GM12878 (cell line): ENCODE measurements at regions not wholly inside any gene's neighbourhood (a gene's known extent, or its start where the extent isn't known, plus 50 kb on each side); places are given as distances from the start of the nearest gene placed in this dataset.

Experiments
- ATAC-seq: fragments of 200-7000 bp; cut with Tn5 transposase; 3 replicates; pipeline ENCODE4 v1.9.1; 2020; ENCODE audit warnings: mild to moderate bottlenecking, moderate library complexity
- BruUV-seq: library from RNA; stranded (reverse); fragments of 400-500 nt; replicated peaks from 2 replicates; lab custom pipeline; 2021; lab: Mats Ljungman, UMichigan
- CTCF ChIA-PET: fragments of 300-600 bp; sonication (Branson Sonifier 250); formaldehyde crosslinking; extraction: SDS; loops from one replicate; lab custom pipeline; 2021; ENCODE audit warnings: inconsistent platforms; lab: Yijun Ruan, JAX
- POLR2A ChIA-PET: fragments of 350-600 bp; formaldehyde crosslinking; extraction: SDS; loops from one replicate; lab custom pipeline; 2021; ENCODE audit warnings: inconsistent platforms; lab: Charles Lee
- RAD21 ChIA-PET: fragments of 300-600 bp; sonication (Branson Sonifier 250); formaldehyde crosslinking; loops from one replicate; lab custom pipeline; 2023; ENCODE audit warnings: antibody characterized with exemption; ENCODE audit not compliant: unreplicated experiment; lab: Charles Lee
- SMC1A ChIA-PET: fragments of 300-600 bp; sonication (Branson Sonifier 250); formaldehyde crosslinking; loops from one replicate; lab custom pipeline; 2023; ENCODE audit not compliant: unreplicated experiment, uncharacterized antibody; lab: Charles Lee
- DNase-seq: peaks from one replicate; pipeline ENCODE4 v3.0.0-alpha.2; 2011; ENCODE audit warnings: low read depth, low spot score
- FAIRE-seq: peaks from 3 replicates; lab custom pipeline; 2011; peaks lifted over from hg19 to GRCh38; lab: Jason Lieb, UNC
- H2AFZ ChIP-seq: 2 replicates; pipeline ENCODE4 v1.6.0; 2011; ENCODE audit warnings: low read depth, low read length, control low read depth; ENCODE audit not compliant: control insufficient read depth
- H3K27ac ChIP-seq: 2 replicates; pipeline ENCODE4 v1.5.1; 2011; ENCODE audit warnings: control low read depth; ENCODE audit not compliant: control insufficient read depth, insufficient read depth
- H3K27me3 ChIP-seq, 2 experiments: replicated peaks in 1 of 2; 2 replicates each; pipeline versions ENCODE4 v1.6.0 to v1.6.1; 2011; ENCODE audit warnings: low read length in 1 of 2; ENCODE audit not compliant: control insufficient read depth in 2 of 2, insufficient read depth in 2 of 2
- H3K36me3 ChIP-seq, 2 experiments: 2 replicates each; pipeline ENCODE4 v1.5.1; 2011; ENCODE audit warnings: low read length in 1 of 2; ENCODE audit not compliant: control insufficient read depth in 2 of 2, insufficient read depth in 2 of 2
- H3K4me1 ChIP-seq: 2 replicates; pipeline ENCODE4 v1.6.1; 2011; ENCODE audit warnings: mild to moderate bottlenecking, low read length, moderate library complexity, mixed read lengths; ENCODE audit not compliant: control insufficient read depth, insufficient read depth
- H3K4me2 ChIP-seq: 2 replicates; pipeline ENCODE4 v1.6.0; 2011; ENCODE audit warnings: control low read depth; ENCODE audit not compliant: control insufficient read depth, insufficient read depth
- H3K4me3 ChIP-seq: fragments of 200-600 bp; sonication (generic); 2 replicates; pipeline ENCODE4 v1.5.1; 2016
- H3K79me2 ChIP-seq: 2 replicates; pipeline ENCODE4 v1.6.0; 2011; ENCODE audit warnings: low read length; ENCODE audit not compliant: control insufficient read depth, insufficient read depth
- H3K9ac ChIP-seq: 2 replicates; pipeline ENCODE4 v1.8.0; 2011; ENCODE audit warnings: low read length, control low read depth, mixed read lengths; ENCODE audit not compliant: control insufficient read depth, insufficient read depth
- H3K9me3 ChIP-seq: replicated peaks from 3 replicates; pipeline ENCODE4 v1.5.1; 2011; ENCODE audit warnings: mild to moderate bottlenecking, low read length; ENCODE audit not compliant: control insufficient read depth, insufficient read depth
- H4K20me1 ChIP-seq: 2 replicates; pipeline ENCODE4 v1.6.0; 2011; ENCODE audit not compliant: control insufficient read depth, insufficient read depth
- ESRRA ChIP-seq: IDR thresholded peaks from 2 replicates; pipeline ENCODE4 v1.6.1; 2012; ENCODE audit warnings: mild to moderate bottlenecking, low read length, improper control_type of control experiment
- IKZF2 ChIP-seq, 2 experiments: fragments of 450-650 bp; IDR thresholded peaks; 2 replicates each; pipeline ENCODE4 v1.6.1; 2017; ENCODE audit warnings: mild to moderate bottlenecking in 2 of 2, moderate library complexity in 2 of 2
- MXI1 ChIP-seq: fragments of 150-350 bp; IDR thresholded peaks from 2 replicates; pipeline ENCODE4 v1.6.1; 2011; ENCODE audit warnings: low read depth, mild to moderate bottlenecking, inconsistent platforms, low read length, improper control_type of control experiment
- PAX5 ChIP-seq: IDR thresholded peaks from 2 replicates; pipeline ENCODE4 v1.6.1; 2011; ENCODE audit warnings: low read depth, low read length, borderline replicate concordance
- POLR2AphosphoS2 ChIP-seq: IDR thresholded peaks from 2 replicates; pipeline ENCODE4 v1.6.1; 2011; ENCODE audit warnings: low read depth, mild to moderate bottlenecking, low read length, improper control_type of control experiment, moderate library complexity
- WGBS: methylation state at CpG from one replicate; pipeline ENCODE4 v1.1.6; 2016; ENCODE audit warnings: low lambda C conversion rate; ENCODE audit not compliant: insufficient replicate concordance, insufficient coverage; ENCODE audit errors: missing lambda C conversion rate; 5-methylcytosine and 5-hydroxymethylcytosine counted together
- in situ Hi-C: fragments of 300-500 bp; cut with MboI; formaldehyde crosslinking; loops from 9 replicates; pipeline ENCODE4 v1.14.3; 2018; ENCODE audit warnings: mixed read lengths
- intact Hi-C: fragments of 100-400 bp; cut with micrococcal nuclease; formaldehyde crosslinking; loops from one replicate; pipeline ENCODE4 v1.14.2; 2022; ENCODE audit not compliant: unreplicated experiment
- TF ChIP-seq, protein P1 (sequence below): fragments of 450-650 bp; IDR thresholded peaks from 2 replicates; pipeline ENCODE4 v1.6.1; 2016; ENCODE audit warnings: mild to moderate bottlenecking

DNA sequence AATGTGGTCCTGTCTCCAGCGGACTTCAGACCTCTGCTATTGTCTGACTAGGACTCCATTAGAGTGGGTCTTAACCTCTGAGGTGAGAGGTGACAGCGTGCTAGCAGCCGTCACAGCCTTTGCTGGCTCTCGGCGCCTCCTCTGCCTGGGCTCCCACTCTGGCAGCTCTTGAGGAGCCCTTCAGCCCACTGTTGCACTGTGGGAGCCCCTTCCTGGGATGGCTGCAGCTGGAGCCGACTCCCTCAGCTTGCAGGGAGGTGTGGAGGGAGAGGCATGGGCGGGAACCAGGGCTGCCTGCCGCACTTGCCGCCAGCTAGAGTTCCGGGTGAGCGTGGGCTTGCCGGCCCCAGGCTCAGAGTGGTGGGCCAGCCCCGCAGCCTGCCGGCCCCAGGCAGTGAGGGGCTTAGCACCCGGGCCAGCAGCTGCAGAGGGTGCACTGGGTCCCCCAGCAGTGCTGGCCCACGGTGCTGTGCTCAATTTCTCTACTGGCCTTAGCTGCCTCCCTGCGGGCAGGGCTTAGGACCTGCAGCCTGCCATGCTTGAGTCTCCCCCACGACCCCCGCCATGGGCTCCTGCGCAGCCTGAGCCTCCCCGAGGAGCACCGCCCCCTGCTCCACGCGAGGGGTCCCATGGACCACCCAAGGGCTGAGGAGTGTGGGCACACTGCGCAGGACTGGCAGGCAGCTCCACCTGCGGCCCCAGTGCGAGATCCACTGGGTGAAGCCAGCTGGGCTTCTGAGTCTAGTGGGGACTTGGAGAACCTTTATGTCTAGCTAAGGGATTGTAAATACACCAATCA, 163.4 kb upstream of the ITM2A start:
- Histone ChIP-seq H2AFZ (no peak overlapping the region), H3K36me3 (no peaks in the 10 kb centered on the region), H3K9me3 (no peaks in the 10 kb centered on the region), H3K4me2 (no peak overlapping the region), H3K4me1 (no peaks in the 10 kb centered on the region), H3K79me2 (no peaks in the 10 kb centered on the region), H3K27ac (no peak overlapping the region), H3K27me3 (no peaks in the 10 kb centered on the region), H4K20me1 (no peaks in the 10 kb centered on the region), H3K9ac (no peak overlapping the region), H3K4me3 (no peak overlapping the region)
- POLR2A ChIA-PET, result no interaction called here
- DNase-seq (no peak), FAIRE-seq (no peak), ATAC-seq (no peak)
- RAD21 ChIA-PET, result no interaction called here
- in situ Hi-C loops (no loop called here), intact Hi-C loops (no loop called here)
- WGBS, result 42% methylated on average over 19 of the region's 27 CpGs
- CTCF ChIA-PET, result no interaction called here
- SMC1A ChIA-PET, result interaction anchor here (0.7 kb wide), 1 partner anchor 10 kb away, joined by 3 read pairs; no protein-coding TSS in a partner anchor
- TF ChIP-seq, protein P1, sequence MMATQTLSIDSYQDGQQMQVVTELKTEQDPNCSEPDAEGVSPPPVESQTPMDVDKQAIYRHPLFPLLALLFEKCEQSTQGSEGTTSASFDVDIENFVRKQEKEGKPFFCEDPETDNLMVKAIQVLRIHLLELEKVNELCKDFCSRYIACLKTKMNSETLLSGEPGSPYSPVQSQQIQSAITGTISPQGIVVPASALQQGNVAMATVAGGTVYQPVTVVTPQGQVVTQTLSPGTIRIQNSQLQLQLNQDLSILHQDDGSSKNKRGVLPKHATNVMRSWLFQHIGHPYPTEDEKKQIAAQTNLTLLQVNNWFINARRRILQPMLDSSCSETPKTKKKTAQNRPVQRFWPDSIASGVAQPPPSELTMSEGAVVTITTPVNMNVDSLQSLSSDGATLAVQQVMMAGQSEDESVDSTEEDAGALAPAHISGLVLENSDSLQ, result no peak
- TF ChIP-seq ESRRA, result no peak
- TF ChIP-seq POLR2AphosphoS2, result no peak
- no peak for TF ChIP-seq IKZF2 (IDR thresholded peaks at IDR 0.05)
- TF ChIP-seq MXI1, result no peak
- TF ChIP-seq PAX5, result no peak
- BruUV-seq, result no TSS peak
